Activated T-cell treated with anti-CD3 and anti-CD28 coated beads, Interleukin-2, amount 50 U/mL, for 72 hours (primary cell): ENCODE measurements at regions not wholly inside any gene's neighbourhood (a gene's known extent, or its start where the extent isn't known, plus 50 kb on each side); places are given as distances from the start of the nearest gene placed in this dataset.
"Not testable (repeated sequence)": the region's sequence is repeated elsewhere in the genome, so short reads cannot be mapped to it uniquely, and the experiment has no call there.

Experiments used
- ATAC-seq, 2 donors: fragments of 150-1000 bp; cut with Tn5 transposase; replicated peaks in 1 of 2; 2 replicates each; pipeline ENCODE4 v1.10.0; 2021; ENCODE audit warnings: moderate library complexity in 2 of 2, mild to moderate bottlenecking in 1 of 2
- DNase-seq, 2 donors: peaks; one replicate each; pipeline ENCODE4 v3.0.0; 2021 to 2022; ENCODE audit warnings: mixed read lengths in 1 of 2
- H3K27ac Mint-ChIP-seq: one replicate; pipeline ENCODE4 v1.8.0; 2022; ENCODE audit warnings: mild to moderate bottlenecking, moderate library complexity, mixed read lengths
- H3K27me3 Mint-ChIP-seq: one replicate; pipeline ENCODE4 v1.8.0; 2022; ENCODE audit warnings: low read depth, mixed read lengths
- H3K36me3 Mint-ChIP-seq, 2 donors: one replicate each; pipeline ENCODE4 v1.8.0; 2022; ENCODE audit warnings: mixed read lengths in 2 of 2, mild to moderate bottlenecking in 1 of 2; ENCODE audit not compliant: insufficient read depth in 2 of 2
- H3K4me1 Mint-ChIP-seq: one replicate; pipeline ENCODE4 v1.8.0; 2022; ENCODE audit warnings: low read depth, mixed read lengths
- H3K4me3 Mint-ChIP-seq, 2 donors: one replicate each; pipeline ENCODE4 v1.8.0; 2022; ENCODE audit warnings: mild to moderate bottlenecking in 2 of 2, mixed read lengths in 2 of 2, moderate library complexity in 2 of 2
- H3K9me3 Mint-ChIP-seq, 2 donors: one replicate each; pipeline ENCODE4 v1.8.0; 2022; ENCODE audit warnings: mixed read lengths in 2 of 2

DNA sequence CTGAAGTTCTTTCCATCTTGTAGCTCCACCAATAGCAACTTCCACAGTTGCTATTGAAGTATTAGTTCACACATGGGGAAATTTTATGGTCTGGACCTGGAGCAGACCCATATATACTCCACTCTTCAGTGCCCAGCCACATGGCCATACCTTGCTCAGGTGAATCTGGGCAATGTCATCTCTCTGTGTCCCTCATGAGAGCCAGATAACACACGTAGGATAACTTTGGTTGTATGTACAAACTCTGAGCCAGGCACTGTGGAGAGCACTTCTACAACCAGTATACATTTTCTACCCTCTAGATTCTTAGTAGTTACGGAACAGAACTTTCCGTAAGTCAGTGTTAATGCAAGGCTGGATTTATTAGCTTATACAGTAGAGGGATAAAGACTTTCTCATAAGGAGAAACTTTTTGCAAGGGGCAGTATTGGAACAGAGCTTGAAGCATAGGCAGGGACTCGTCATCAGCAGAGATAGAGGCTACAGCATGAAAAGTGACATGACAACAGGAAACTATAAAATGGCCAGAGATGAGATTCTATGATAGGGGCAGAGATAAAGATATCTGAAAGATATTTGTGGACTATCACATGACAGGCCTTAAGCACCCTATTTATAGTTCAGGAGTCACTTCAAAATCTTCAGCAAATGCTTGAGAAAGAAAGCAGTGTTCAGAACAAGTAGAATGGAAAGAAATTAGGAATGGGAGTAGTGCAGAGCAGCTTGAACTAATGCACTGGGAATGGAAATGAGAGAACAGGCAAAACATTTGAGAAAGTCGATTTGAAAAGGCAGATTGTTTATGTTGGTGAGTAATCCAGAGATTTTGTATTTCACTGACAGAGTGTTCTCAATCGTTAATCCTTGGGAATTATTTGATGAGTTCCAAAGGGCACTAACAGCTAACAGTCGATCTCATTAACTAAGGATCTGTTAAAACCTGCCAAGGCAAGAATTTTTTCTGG is 481.8 kb downstream of the USP25 start:
- DNase-seq (no peak), ATAC-seq (no peak)
- Mint-ChIP-seq H3K27ac (no peak overlapping the region), H3K9me3 (no peaks in the 10 kb centered on the region), H3K4me3 (no peak overlapping the region), H3K27me3 (no peaks in the 10 kb centered on the region), H3K36me3 (no peaks in the 10 kb centered on the region), H3K4me1 (no peaks in the 10 kb centered on the region)

DNA sequence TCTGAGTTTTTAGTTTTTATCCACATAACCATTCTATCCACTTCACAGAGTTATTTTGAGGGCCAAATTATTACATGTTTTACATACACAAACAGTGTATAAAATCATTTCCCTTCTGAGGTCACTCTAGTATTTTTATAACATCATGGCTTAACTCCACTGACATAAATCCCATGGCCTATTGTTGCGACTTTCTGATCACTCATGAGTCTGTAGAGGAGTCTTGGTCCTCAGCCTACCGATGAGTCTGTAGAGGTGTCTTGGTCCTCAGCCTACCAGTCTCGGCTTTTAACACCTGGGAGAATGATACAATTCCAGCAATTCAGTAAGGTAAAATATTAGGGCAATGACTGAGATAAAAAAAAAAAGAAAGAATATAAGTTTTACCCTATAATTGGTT is 483.7 kb downstream of the USP25 start:
- no peak for DNase-seq
- H3K9me3 Mint-ChIP-seq: no peaks in the 10 kb centered on the region
- ATAC-seq: no peak
- H3K4me1 Mint-ChIP-seq: no peaks in the 10 kb centered on the region
- no peaks in the 10 kb centered on the region for H3K27me3 Mint-ChIP-seq
- no peak overlapping the region for H3K4me3 Mint-ChIP-seq
- no peak overlapping the region for H3K27ac Mint-ChIP-seq
- H3K36me3 Mint-ChIP-seq: no peaks in the 10 kb centered on the region

DNA sequence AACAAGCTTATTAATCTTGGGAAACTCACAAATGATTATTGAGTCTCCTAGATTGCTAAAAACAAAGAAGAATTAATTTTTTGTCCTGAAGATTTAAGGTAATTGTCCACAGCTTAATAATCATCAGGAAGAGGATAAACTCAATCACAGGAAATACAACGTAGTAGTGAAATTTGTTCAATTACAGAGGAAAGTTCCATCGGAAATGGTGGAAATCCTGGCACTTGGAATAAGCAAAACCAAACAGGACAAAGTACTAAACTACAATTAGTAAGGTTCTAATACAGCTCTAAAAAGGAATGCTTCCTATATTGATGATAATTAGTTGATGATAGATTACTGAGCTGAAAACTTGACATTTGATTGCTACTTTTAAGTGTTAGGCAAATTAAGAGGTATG is 485.4 kb downstream of the USP25 start:
- no peaks in the 10 kb centered on the region for H3K27me3 Mint-ChIP-seq
- H3K4me1 Mint-ChIP-seq: no peaks in the 10 kb centered on the region
- H3K36me3 Mint-ChIP-seq: no peaks in the 10 kb centered on the region
- H3K4me3 Mint-ChIP-seq: no peak overlapping the region
- no peak overlapping the region for H3K27ac Mint-ChIP-seq
- ATAC-seq (no peak), DNase-seq (no peak)
- no peaks in the 10 kb centered on the region for H3K9me3 Mint-ChIP-seq

DNA sequence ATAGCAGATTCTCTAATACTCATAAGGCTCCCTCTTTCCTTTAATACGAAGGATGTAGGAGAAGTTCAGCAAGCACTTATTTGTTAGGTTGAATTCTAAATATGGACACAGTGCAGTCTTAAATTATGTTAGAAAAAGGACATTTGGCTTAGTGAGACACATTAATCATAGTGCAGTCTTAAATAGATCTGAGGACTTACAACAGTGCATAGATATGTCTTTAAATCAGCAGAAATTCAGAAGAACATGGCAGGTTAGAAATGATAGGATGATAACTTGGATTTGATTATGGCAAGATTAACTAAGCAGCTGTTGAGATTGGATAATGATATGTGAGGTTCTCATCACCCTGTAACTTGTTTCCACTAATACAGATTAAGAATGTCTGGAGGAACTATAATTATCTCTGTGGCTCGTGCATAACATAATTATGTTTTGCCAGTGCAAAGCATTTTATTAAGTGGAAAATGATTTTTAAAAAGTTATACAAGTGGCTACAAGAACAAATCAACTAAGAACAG is 485.9 kb downstream of the USP25 start:
- ATAC-seq (no peak), DNase-seq (no peak)
- H3K27ac Mint-ChIP-seq: no peak overlapping the region
- H3K9me3 Mint-ChIP-seq: no peaks in the 10 kb centered on the region
- H3K4me3 Mint-ChIP-seq: no peak overlapping the region
- no peaks in the 10 kb centered on the region for H3K27me3 Mint-ChIP-seq
- H3K4me1 Mint-ChIP-seq: no peaks in the 10 kb centered on the region
- no peaks in the 10 kb centered on the region for H3K36me3 Mint-ChIP-seq

GRCh38 chr21:16216288-16216962 is 486.6 kb downstream of the USP25 start:
- Mint-ChIP-seq H3K4me1 (no peaks in the 10 kb centered on the region), H3K9me3 (no peaks in the 10 kb centered on the region), H3K27ac (no peak overlapping the region), H3K4me3 (no peak overlapping the region), H3K36me3 (no peaks in the 10 kb centered on the region), H3K27me3 (no peaks in the 10 kb centered on the region)
- DNase-seq: no peak
- ATAC-seq: no peak

DNA sequence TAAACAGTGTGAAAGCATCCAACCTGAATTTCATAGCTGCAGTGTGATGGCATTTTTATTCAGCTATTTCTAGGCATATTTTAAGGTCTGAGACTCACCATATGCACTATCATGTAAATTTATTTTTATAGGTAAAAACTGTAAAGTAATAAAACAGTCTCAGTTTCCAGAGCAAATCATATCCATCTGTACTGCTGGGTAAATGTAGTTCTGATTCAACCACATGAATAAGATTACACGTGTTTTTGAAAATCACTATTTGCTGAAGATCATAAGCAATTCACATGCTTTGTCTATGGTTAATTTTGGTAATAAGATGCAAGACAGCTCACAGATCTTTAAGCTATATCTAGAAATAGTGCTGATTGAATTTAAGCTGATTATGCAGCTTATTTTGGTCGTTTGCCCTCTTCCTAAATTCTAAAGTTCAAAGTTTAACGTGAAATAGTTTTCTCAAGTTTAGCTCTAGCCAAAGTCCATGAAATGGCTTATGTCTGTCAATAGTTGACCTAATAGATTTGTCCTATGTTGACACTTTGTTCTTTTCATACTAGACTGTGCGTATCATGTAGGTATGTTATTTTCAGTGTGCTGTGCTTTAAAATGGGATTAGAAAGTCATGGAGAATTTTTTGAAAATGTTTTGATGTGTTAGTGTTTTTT is 489.0 kb downstream of the USP25 start:
- H3K9me3 Mint-ChIP-seq: no peaks in the 10 kb centered on the region
- H3K27me3 Mint-ChIP-seq: no peaks in the 10 kb centered on the region
- ATAC-seq (no peak), DNase-seq (no peak)
- H3K36me3 Mint-ChIP-seq: no peaks in the 10 kb centered on the region
- no peaks in the 10 kb centered on the region for H3K4me1 Mint-ChIP-seq
- no peak overlapping the region for H3K27ac Mint-ChIP-seq
- no peak overlapping the region for H3K4me3 Mint-ChIP-seq

- ATAC-seq, H3K4me3 Mint-ChIP-seq, H3K27me3 Mint-ChIP-seq, H3K36me3 Mint-ChIP-seq, H3K4me1 Mint-ChIP-seq, DNase-seq, H3K27ac Mint-ChIP-seq: not testable (repeated sequence)
- peaks cover 7 to 12% of the 10 kb centered on the region in 2 donors for H3K9me3 Mint-ChIP-seq
Observed at GRCh38 chr21:16224756-16225155, 495.0 kb downstream of the USP25 start.

DNA sequence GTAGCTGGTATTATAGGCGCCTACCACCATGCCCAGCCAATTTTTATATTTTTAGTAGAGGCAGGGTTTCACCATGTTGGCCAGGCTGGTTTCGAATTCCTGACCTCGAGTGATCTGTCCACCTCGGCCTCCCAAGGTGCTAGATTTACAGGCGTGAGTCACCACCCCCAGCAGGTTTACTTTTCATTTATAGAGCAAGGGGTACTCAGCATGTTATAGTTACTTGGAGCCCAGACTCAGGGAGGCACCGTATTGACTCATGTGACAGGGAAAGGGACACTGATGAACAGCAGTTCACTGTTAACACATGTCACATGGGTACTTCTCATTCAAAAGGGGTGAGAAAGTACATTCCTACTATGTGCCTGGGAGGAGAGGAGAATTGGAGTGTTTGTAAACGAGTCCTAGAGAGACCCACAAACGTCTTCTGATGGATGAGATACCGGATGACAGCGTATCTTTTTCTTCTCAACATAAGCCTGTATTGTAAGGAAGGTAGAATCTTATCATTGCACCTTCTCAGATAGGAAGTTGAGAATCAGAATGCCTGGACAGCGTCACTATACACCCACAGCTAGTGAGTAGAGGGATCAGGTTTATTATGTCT is 510.0 kb downstream of the USP25 start:
- no peaks in the 10 kb centered on the region for H3K27me3 Mint-ChIP-seq
- H3K4me3 Mint-ChIP-seq: no peak overlapping the region
- ATAC-seq: no peak
- DNase-seq: no peak
- H3K4me1 Mint-ChIP-seq: no peaks in the 10 kb centered on the region
- no peak overlapping the region for H3K27ac Mint-ChIP-seq
- H3K36me3 Mint-ChIP-seq: no peaks in the 10 kb centered on the region
- peaks cover 0 to 1% of the 10 kb centered on the region in 2 donors for H3K9me3 Mint-ChIP-seq

DNA sequence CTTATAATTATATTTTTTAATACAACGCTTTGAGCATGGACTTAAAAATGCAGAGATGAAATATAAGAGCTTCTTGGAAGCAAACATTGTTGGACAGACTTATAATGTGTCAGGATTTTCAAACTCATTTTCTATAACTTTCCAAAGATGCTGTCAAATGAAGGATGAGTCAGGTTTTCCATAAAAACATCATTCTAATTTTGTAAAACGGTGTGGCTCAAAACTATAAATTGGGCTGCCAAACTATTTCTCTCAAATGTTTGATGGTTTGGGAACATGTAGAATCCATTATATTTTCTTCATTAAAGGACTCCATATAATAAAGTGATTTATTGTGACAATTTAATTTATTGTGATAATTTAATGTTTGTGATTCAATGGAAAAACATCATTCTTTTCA is 511.2 kb downstream of the USP25 start:
- Mint-ChIP-seq H3K4me1 (no peaks in the 10 kb centered on the region), H3K27ac (no peak overlapping the region), H3K4me3 (no peak overlapping the region), H3K27me3 (no peaks in the 10 kb centered on the region), H3K36me3 (no peaks in the 10 kb centered on the region), H3K9me3 (no peaks in the 10 kb centered on the region)
- DNase-seq (no peak), ATAC-seq (no peak)

DNA sequence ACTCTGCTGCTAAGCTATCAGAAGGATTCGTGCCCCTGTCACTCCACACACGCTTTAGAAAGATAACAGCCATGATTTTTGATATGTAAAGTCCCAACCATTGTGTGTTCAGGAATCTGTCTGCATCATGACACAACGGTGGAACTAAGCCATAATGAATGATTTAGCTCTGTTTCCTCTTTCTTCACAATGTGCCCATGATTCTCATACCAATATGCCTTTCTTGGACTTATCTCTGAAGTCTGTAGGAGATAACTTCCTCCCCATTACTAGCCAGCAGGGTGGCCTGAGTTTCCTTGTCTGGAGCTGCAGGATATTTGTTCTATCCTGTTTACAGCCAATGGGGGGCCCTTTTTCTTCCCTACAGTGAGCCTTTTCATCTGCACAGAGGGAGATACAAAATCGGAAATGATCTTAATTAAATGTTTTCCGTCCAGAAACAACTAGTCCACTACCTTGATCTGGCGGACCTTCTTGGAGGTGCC is 511.7 kb downstream of the USP25 start:
- Mint-ChIP-seq H3K27me3 (no peaks in the 10 kb centered on the region), H3K36me3 (no peaks in the 10 kb centered on the region), H3K27ac (no peak overlapping the region), H3K4me1 (no peaks in the 10 kb centered on the region), H3K4me3 (no peak overlapping the region), H3K9me3 (no peaks in the 10 kb centered on the region)
- DNase-seq: no peak
- no peak for ATAC-seq

DNA sequence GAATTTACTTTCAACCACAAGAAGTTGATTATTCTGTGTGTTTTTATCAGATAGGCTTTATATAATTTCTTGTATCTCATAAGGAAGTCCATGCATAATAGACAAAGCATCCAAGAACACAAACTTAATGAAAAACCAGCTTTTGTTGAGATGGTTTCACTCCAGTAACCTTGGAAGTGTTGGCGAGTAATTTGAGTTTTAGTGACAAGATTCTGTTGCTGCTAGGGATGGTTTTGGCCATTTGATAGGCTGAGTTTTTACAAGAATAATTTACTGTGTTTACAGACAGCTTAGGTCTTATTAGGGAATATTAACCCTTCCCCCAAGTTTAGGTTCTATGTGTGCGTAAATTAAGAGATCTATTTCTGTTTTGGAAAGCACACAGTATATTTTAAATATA is 513.6 kb downstream of the USP25 start:
- H3K4me3 Mint-ChIP-seq: no peak overlapping the region
- H3K36me3 Mint-ChIP-seq: no peaks in the 10 kb centered on the region
- ATAC-seq (no peak), DNase-seq (no peak)
- H3K27me3 Mint-ChIP-seq: no peaks in the 10 kb centered on the region
- H3K9me3 Mint-ChIP-seq: no peaks in the 10 kb centered on the region
- H3K4me1 Mint-ChIP-seq: no peaks in the 10 kb centered on the region
- no peak overlapping the region for H3K27ac Mint-ChIP-seq

- no peaks in the 10 kb centered on the region for H3K9me3 Mint-ChIP-seq
- no peak for ATAC-seq
- H3K4me3 Mint-ChIP-seq: no peak overlapping the region
- H3K27ac Mint-ChIP-seq: no peak overlapping the region
- H3K36me3 Mint-ChIP-seq: no peaks in the 10 kb centered on the region
- H3K27me3 Mint-ChIP-seq: no peaks in the 10 kb centered on the region
- no peaks in the 10 kb centered on the region for H3K4me1 Mint-ChIP-seq
- DNase-seq: no peak
Observed at GRCh38 chr21:16248705-16249104, 518.9 kb downstream of the USP25 start.

DNA sequence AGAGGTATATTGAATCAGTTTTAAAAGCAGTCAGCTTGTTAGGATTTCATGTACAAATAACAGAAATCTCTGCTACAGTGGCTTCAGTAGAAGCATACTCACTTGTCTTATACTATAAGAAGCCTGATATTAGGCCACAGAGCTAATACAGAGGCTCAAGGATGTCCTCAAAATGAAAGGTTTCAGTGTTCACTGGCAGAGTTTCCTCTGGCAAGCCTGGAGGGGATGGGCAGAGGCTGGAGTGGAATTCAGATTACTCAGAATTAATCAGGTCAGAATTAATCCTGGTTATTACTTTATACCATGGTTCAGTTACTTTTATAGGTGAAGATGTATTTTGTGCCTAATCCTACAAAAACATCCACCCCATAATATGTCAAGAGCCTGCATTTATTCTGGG is 520.5 kb downstream of the USP25 start:
- DNase-seq (no peak), ATAC-seq (no peak)
- Mint-ChIP-seq H3K36me3 (no peaks in the 10 kb centered on the region), H3K27me3 (no peaks in the 10 kb centered on the region), H3K9me3 (no peaks in the 10 kb centered on the region), H3K27ac (no peak overlapping the region), H3K4me1 (no peaks in the 10 kb centered on the region), H3K4me3 (no peak overlapping the region)
